D721Med (cell line): ENCODE measurements at regions not wholly inside any gene's neighbourhood (a gene's known extent, or its start where the extent isn't known, plus 50 kb on each side); places are given as distances from the start of the nearest gene placed in this dataset.
A peak's percentile ranks its signal among the peaks of the same experiment; 100 is the strongest.

Experiments
- DNase-seq: peaks from one replicate; pipeline ENCODE4 v3.0.0; 2011; ENCODE audit warnings: low spot score; ENCODE audit not compliant: insufficient read length
- FAIRE-seq: peaks from 2 replicates; lab custom pipeline; 2011; peaks lifted over from hg19 to GRCh38; lab: Jason Lieb, UNC
- TF ChIP-seq, protein P1 (sequence below): IDR thresholded peaks from 2 replicates; pipeline ENCODE4 v1.5.1; 2012; ENCODE audit warnings: mild to moderate bottlenecking, control low read depth; ENCODE audit not compliant: insufficient read depth; ENCODE audit errors: missing control alignments

DNA sequence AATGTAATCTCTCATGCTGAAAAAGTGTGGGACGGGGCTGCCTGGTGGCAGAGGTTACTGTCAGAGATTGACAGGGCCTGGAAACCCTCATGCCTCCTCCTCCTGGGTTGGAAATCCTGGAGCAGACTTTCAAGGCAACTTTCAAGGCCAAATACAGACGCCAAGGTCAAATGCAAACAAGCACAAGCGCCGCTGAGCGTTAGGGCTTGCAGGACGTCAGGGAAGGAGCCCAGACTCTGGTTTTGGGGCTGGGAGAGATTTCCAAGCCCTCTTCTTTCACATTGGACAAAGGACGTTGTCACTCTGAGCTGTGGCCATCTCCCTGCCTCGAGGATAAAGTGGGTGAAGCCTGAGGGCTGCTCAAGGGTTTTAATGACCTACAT, 120.1 kb downstream of the TWIST2 start:
- TF ChIP-seq, protein P1, sequence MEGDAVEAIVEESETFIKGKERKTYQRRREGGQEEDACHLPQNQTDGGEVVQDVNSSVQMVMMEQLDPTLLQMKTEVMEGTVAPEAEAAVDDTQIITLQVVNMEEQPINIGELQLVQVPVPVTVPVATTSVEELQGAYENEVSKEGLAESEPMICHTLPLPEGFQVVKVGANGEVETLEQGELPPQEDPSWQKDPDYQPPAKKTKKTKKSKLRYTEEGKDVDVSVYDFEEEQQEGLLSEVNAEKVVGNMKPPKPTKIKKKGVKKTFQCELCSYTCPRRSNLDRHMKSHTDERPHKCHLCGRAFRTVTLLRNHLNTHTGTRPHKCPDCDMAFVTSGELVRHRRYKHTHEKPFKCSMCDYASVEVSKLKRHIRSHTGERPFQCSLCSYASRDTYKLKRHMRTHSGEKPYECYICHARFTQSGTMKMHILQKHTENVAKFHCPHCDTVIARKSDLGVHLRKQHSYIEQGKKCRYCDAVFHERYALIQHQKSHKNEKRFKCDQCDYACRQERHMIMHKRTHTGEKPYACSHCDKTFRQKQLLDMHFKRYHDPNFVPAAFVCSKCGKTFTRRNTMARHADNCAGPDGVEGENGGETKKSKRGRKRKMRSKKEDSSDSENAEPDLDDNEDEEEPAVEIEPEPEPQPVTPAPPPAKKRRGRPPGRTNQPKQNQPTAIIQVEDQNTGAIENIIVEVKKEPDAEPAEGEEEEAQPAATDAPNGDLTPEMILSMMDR, result no peak
- FAIRE-seq, result no peak
- no peak for DNase-seq

DNA sequence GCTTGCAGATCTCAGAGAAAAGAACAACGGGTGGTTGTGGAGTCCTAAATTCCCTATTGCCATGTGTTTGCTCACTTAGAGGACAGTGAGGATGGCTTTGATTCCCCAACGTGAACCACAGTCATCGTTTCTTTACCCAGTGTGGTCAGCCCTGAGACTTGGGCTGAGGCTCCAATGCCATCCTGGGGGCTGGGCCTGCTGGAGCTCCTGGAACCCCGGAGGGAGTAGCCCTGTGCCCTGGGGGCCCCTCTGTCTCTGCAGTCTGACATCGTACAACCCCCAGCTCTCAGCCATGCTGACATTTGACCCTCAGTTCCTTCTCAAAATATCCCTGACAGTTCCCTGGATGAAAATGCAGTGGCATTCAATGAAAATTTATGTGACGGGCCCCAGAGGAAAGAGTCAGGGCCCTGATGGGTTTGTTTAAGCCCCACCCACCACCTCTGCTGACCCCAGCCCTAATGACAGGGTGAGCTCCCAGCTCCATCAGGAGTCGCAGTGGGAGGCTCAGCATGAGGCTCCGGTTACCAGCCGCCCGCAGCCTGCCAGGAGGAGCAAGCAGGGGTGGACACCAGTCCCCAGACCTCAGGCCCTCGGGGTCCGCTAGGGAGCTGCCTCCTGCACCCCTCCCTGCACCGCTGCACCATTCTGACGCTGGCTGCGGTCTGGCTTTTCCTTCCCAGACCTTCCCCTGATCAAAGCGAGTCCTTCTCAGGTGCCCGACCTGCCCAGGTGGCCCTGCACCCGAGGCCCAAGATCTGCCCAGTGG, 120.9 kb downstream of the TWIST2 start:
- DNase-seq (no peak), FAIRE-seq (no peak)

DNA sequence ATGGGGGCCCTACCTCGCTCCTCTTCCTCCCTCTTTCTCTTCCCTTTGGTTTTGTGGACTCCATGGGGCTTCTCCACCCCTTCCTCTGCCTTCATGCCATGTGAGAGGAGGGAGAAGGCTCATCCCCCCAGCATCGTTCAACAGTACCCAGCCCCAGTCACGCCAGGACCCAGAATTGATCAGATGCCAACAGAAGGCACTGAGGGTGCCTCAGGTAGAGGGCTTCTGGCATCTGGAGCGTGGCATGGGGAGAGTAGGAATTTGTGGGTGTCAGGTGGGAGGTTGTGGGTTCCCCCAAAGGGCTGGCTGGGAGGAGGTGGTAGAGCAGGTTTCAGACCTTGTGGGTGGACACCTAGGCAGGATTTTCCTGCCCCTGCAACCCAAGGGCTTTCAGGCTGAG, 122.0 kb downstream of the TWIST2 start:
- no peak for FAIRE-seq

More for the DNA sequence above, 120.9 kb downstream of the TWIST2 start:
- TF ChIP-seq, protein P1, result no peak

DNA sequence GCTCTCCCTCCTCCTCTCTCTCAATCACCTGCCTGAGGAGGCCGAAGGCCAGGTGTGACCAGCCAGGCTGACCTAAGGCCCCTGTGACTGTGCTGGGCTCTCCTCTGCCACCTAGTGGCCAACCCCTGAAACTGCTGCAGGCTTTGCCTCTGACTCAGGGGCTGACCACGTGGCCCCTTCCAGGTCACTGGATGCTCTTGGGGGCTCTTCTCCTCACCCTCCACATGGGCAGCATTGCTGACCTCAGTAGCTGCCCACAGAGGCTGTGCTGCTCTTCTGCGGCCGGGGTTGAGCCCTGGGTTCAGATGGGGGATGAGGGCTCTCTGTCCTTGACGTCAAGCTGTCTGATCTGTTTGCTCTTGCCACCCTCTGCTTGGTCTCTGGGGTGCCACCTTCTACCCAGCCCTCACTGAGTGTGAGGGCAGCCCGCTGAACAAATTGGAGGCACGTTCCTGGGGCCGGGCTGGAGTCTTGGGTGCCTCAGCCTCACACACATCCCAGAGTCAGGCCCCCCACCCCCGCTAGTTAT, 122.7 kb downstream of the TWIST2 start:
- DNase-seq (no peak), FAIRE-seq (no peak)
- TF ChIP-seq, protein P1, result peak; percentile 75

More for the DNA sequence above, 122.0 kb downstream of the TWIST2 start:
- DNase-seq, result no peak
- TF ChIP-seq, protein P1, result no peak

DNA sequence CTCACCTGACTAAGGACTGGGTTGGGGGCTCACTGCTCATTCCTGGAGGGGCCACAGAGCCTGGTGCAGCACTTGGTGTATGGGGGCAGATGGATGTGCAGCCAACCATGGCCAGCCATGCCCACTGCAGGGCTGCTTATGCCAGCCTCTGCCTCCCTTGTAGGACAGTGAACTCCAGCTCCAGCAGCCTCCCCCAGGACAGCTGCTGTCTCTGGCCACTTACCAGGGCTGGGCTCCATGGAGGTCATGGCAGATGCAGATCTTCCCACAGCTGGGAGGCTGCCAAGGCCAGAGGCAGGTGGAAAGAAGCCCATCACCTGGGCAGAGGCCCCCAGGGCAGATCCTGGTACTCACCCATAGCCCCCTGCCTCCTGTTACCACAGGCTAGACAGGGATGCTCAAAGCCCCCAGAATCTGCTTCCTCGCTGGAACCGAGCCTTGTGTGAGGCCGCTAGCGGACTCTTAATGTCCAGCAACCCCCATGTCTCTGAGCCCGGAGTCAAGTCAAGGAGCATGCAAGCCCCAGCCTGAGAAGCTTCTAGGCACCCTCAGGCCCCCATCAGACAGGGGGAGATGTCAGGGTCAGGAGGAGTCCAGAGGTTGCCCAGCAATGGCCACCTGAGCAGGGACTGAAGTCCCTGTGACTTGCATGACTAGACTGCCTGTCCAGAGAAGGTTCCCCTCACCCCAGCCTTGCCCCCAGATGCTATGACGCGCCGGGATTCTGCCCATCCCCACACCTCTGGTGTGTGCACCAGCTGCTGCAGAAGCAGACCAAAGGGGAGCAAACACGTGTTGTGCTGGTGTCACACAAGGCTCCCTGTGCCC, 123.6 kb downstream of the TWIST2 start:
- FAIRE-seq, result no peak
- TF ChIP-seq, protein P1, result no peak
- DNase-seq, result no peak

DNA sequence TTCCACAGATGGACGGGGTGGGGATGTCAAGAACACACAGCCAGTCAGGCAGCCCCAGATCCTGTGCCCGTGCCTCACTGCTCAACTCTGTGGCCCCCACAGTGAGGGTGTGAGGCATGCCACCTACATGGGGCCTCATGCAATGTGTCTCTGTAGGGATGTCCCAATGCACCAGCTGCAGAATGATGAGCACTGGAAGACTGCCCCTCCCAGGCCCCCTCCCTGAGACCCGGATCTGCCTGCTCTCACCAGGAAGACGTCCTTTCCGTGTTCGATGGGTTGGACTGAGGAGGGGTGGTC, 124.2 kb downstream of the TWIST2 start:
- TF ChIP-seq, protein P1, result no peak
- DNase-seq, result no peak
- no peak for FAIRE-seq
